PC-9 (cell line): ENCODE measurements at regions not wholly inside any gene's neighbourhood (a gene's known extent, or its start where the extent isn't known, plus 50 kb on each side); places are given as distances from the start of the nearest gene placed in this dataset.
A peak's percentile ranks its signal among the peaks of the same experiment; 100 is the strongest.

ENCODE experiments used
- BruUV-seq: library from RNA; stranded (reverse); fragments of 400-500 nt; replicated peaks from 2 replicates; lab custom pipeline; 2021; lab: Mats Ljungman, UMichigan
- CTCF ChIA-PET: fragments of 300-600 bp; sonication (Branson Sonifier 250); formaldehyde crosslinking; loops from one replicate; lab custom pipeline; 2022; ENCODE audit warnings: antibody characterized with exemption; lab: Charles Lee
- POLR2A ChIA-PET: fragments of 300-600 bp; sonication (Branson Sonifier 250); formaldehyde crosslinking; loops from one replicate; lab custom pipeline; 2022; ENCODE audit warnings: antibody characterized with exemption; ENCODE audit not compliant: unreplicated experiment; lab: Charles Lee
- DNase-seq, 2 experiments: peaks; one replicate each; pipeline versions ENCODE4 v3.0.0 to v3.0.0-alpha.2; 2015 to 2022; ENCODE audit warnings: mixed read lengths in 1 of 2
- H2AFZ ChIP-seq: fragments of 200-600 bp; sonication (generic); 2 replicates; pipeline ENCODE4 v1.8.1; 2017; ENCODE audit warnings: antibody characterized with exemption
- H3F3A ChIP-seq: fragments of 200-600 bp; sonication (generic); 2 replicates; pipeline ENCODE4 v1.8.1; 2017; ENCODE audit warnings: antibody characterized with exemption, mild to moderate bottlenecking, low read depth; ENCODE audit not compliant: insufficient read depth
- H3K27ac ChIP-seq: fragments of 200-600 bp; sonication (generic); 2 replicates; pipeline ENCODE4 v1.6.1; 2016; ENCODE audit warnings: mixed run types
- H3K27me3 ChIP-seq: fragments of 200-600 bp; sonication (generic); 2 replicates; pipeline ENCODE4 v1.6.1; 2016; ENCODE audit warnings: low read depth, mixed run types; ENCODE audit not compliant: insufficient read depth
- H3K36me3 ChIP-seq: fragments of 200-600 bp; sonication (generic); 2 replicates; pipeline ENCODE4 v1.6.1; 2016; ENCODE audit warnings: low read depth, mixed run types
- H3K4me1 ChIP-seq: fragments of 200-600 bp; sonication (generic); replicated peaks from 2 replicates; pipeline ENCODE4 v1.6.1; 2016; ENCODE audit warnings: mixed run types; ENCODE audit not compliant: insufficient read depth
- H3K4me2 ChIP-seq: fragments of 200-600 bp; sonication (generic); 2 replicates; pipeline ENCODE4 v1.6.1; 2017; ENCODE audit warnings: mixed run types
- H3K4me3 ChIP-seq: fragments of 200-600 bp; sonication (generic); 2 replicates; pipeline ENCODE4 v1.6.1; 2016; ENCODE audit warnings: mixed run types
- H3K79me2 ChIP-seq: fragments of 200-600 bp; sonication (generic); 2 replicates; pipeline ENCODE4 v1.6.1; 2017; ENCODE audit warnings: low read depth, mixed run types
- H3K9me2 ChIP-seq: fragments of 200-600 bp; sonication (generic); 2 replicates; pipeline ENCODE4 v1.8.1; 2017; ENCODE audit warnings: mild to moderate bottlenecking; ENCODE audit not compliant: insufficient read depth
- H3K9me3 ChIP-seq: fragments of 200-600 bp; sonication (generic); 2 replicates; pipeline ENCODE4 v1.8.1; 2016; ENCODE audit warnings: low read depth; ENCODE audit not compliant: insufficient read depth
- H4K20me1 ChIP-seq: fragments of 200-600 bp; sonication (generic); 2 replicates; pipeline ENCODE4 v1.8.1; 2017; ENCODE audit not compliant: insufficient read depth
- CTCF ChIP-seq: fragments of 200-600 bp; sonication (generic); conservative IDR thresholded peaks from 2 replicates; pipeline ENCODE4 v1.6.1; 2017; ENCODE audit warnings: mixed run types, antibody characterized with exemption, mild to moderate bottlenecking, moderate library complexity
- EZH2 ChIP-seq: fragments of 200-600 bp; sonication (generic); IDR thresholded peaks from 2 replicates; pipeline ENCODE4 v1.8.0; 2017; ENCODE audit warnings: antibody characterized with exemption, low read depth
- intact Hi-C: fragments of 100-400 bp; cut with micrococcal nuclease; formaldehyde crosslinking; loops from one replicate; pipeline ENCODE4 v1.10.0; 2022; ENCODE audit not compliant: unreplicated experiment

GRCh38 chr2:75808793-75809535 is 98.2 kb upstream of the GCFC2 start:
- Histone ChIP-seq H3K27ac (no peak overlapping the region), H3F3A (no peaks in the 10 kb centered on the region), H3K4me1 (no peaks in the 10 kb centered on the region), H3K36me3 (no peaks in the 10 kb centered on the region), H3K9me2 (no peaks in the 10 kb centered on the region), H2AFZ (no peak overlapping the region), H3K9me3 (no peaks in the 10 kb centered on the region), H3K27me3 (peaks cover 25% of the 10 kb centered on the region; the same call in 1 of the 2 replicates), H3K4me2 (no peak overlapping the region), H4K20me1 (no peaks in the 10 kb centered on the region), H3K4me3 (no peak overlapping the region), H3K79me2 (no peaks in the 10 kb centered on the region)
- ChIA-PET CTCF (no interaction called here), POLR2A (no interaction called here)
- intact Hi-C loops: no loop called here
- BruUV-seq: no TSS peak
- no peak for DNase-seq
- TF ChIP-seq CTCF: no peak

GRCh38 chr2:75807992-75808391 is 97.3 kb upstream of the GCFC2 start:
- CTCF ChIA-PET: no interaction called here
- no peak overlapping the region for H3K27ac ChIP-seq
- intact Hi-C loops: no loop called here

GRCh38 chr2:75801234-75801982 is 90.7 kb upstream of the GCFC2 start:
- H3K9me3 ChIP-seq: no peaks in the 10 kb centered on the region
- no peak overlapping the region for H3K4me3 ChIP-seq
- H3F3A ChIP-seq: no peaks in the 10 kb centered on the region
- H3K9me2 ChIP-seq: no peaks in the 10 kb centered on the region
- H3K36me3 ChIP-seq: no peaks in the 10 kb centered on the region
- CTCF ChIA-PET: no interaction called here
- no peak for TF ChIP-seq CTCF
- no peak for TF ChIP-seq EZH2
- H3K27ac ChIP-seq: no peak overlapping the region
- H3K4me1 ChIP-seq: no peaks in the 10 kb centered on the region
- POLR2A ChIA-PET: no interaction called here
- peaks cover 42% of the 10 kb centered on the region for H3K27me3 ChIP-seq
- BruUV-seq: no TSS peak
- H3K79me2 ChIP-seq: no peaks in the 10 kb centered on the region
- intact Hi-C loops: no loop called here
- no peak for DNase-seq
- H2AFZ ChIP-seq: no peak overlapping the region
- no peak overlapping the region for H3K4me2 ChIP-seq
- no peaks in the 10 kb centered on the region for H4K20me1 ChIP-seq

More at GRCh38 chr2:75807992-75808391, 97.3 kb upstream of the GCFC2 start:
- Histone ChIP-seq H3K4me2 (no peak overlapping the region), H3K9me2 (no peaks in the 10 kb centered on the region), H2AFZ (no peak overlapping the region), H4K20me1 (no peaks in the 10 kb centered on the region), H3K27me3 (peaks cover 21% of the 10 kb centered on the region; the same call in 1 of the 2 replicates), H3K4me1 (no peaks in the 10 kb centered on the region), H3K4me3 (no peak overlapping the region), H3F3A (no peaks in the 10 kb centered on the region), H3K9me3 (no peaks in the 10 kb centered on the region), H3K36me3 (no peaks in the 10 kb centered on the region), H3K79me2 (no peaks in the 10 kb centered on the region)
- POLR2A ChIA-PET: no interaction called here
- peak in 1 of 2 experiments; percentile 55 for DNase-seq
- BruUV-seq: no TSS peak
- TF ChIP-seq EZH2 (no peak), CTCF (no peak)
